ENCODE measurements at regions not wholly inside any gene's neighbourhood (a gene's known extent, or its start where the extent isn't known, plus 50 kb on each side); places are given as distances from the start of the nearest gene placed in this dataset.

GRCh38 chr16:74049027-74049426, 247.6 kb upstream of the PSMD7 start:
- no peak overlapping the region for H3K27ac ChIP-seq
- TF ChIP-seq CTCF (IDR thresholded peaks at IDR 0.05): no peak
- DNase-seq (ENCODE audit: low spot score): no peak
- H3K4me3 ChIP-seq: no peak overlapping the region
- no peaks in the 10 kb centered on the region for H3K9me3 ChIP-seq
- H3K36me3 ChIP-seq: no peaks in the 10 kb centered on the region
- no peaks in the 10 kb centered on the region for H3K27me3 ChIP-seq
- no peaks in the 10 kb centered on the region for H3K4me1 ChIP-seq

- Histone ChIP-seq H3K9me3 (no peaks in the 10 kb centered on the region), H3K4me1 (no peaks in the 10 kb centered on the region), H3K4me3 (no peak overlapping the region), H3K27me3 (no peaks in the 10 kb centered on the region), H3K27ac (no peak overlapping the region), H3K36me3 (no peaks in the 10 kb centered on the region)
- DNase-seq (ENCODE audit: low spot score): no peak
- no peak for TF ChIP-seq CTCF (IDR thresholded peaks at IDR 0.05)
Observed at GRCh38 chr16:74046524-74046923, 250.1 kb upstream of the PSMD7 start.

GRCh38 chr16:74045513-74045912, 251.1 kb upstream of the PSMD7 start:
- no peak for DNase-seq (ENCODE audit: low spot score)
- H3K36me3 ChIP-seq: no peaks in the 10 kb centered on the region
- H3K4me3 ChIP-seq: no peak overlapping the region
- TF ChIP-seq CTCF (IDR thresholded peaks at IDR 0.05): no peak
- H3K4me1 ChIP-seq: no peaks in the 10 kb centered on the region
- H3K27me3 ChIP-seq: no peaks in the 10 kb centered on the region
- no peak overlapping the region for H3K27ac ChIP-seq
- no peaks in the 10 kb centered on the region for H3K9me3 ChIP-seq

GRCh38 chr16:74035816-74036215, 260.8 kb upstream of the PSMD7 start:
- Histone ChIP-seq H3K27ac (no peak overlapping the region), H3K4me1 (no peaks in the 10 kb centered on the region), H3K9me3 (no peaks in the 10 kb centered on the region), H3K36me3 (no peaks in the 10 kb centered on the region), H3K4me3 (no peak overlapping the region), H3K27me3 (no peaks in the 10 kb centered on the region)
- peak in 1 of 2 donors; percentile 20 for TF ChIP-seq CTCF (IDR thresholded peaks at IDR 0.05)
- no peak for DNase-seq (ENCODE audit: low spot score)

- no peaks in the 10 kb centered on the region for H3K36me3 ChIP-seq
- TF ChIP-seq CTCF (IDR thresholded peaks at IDR 0.05): peak in 1 of 2 donors; percentile 49
- H3K4me3 ChIP-seq: no peak overlapping the region
- no peaks in the 10 kb centered on the region for H3K9me3 ChIP-seq
- no peaks in the 10 kb centered on the region for H3K27me3 ChIP-seq
- no peak overlapping the region for H3K27ac ChIP-seq
- DNase-seq (ENCODE audit: low spot score): no peak
- no peaks in the 10 kb centered on the region for H3K4me1 ChIP-seq
Observed at GRCh38 chr16:74034862-74035261, 261.8 kb upstream of the PSMD7 start.

GRCh38 chr16:74034200-74034599, 262.4 kb upstream of the PSMD7 start:
- TF ChIP-seq CTCF (IDR thresholded peaks at IDR 0.05): no peak
- Histone ChIP-seq H3K4me1 (no peaks in the 10 kb centered on the region), H3K4me3 (no peak overlapping the region), H3K27ac (no peak overlapping the region), H3K27me3 (no peaks in the 10 kb centered on the region), H3K9me3 (no peaks in the 10 kb centered on the region), H3K36me3 (no peaks in the 10 kb centered on the region)
- DNase-seq (ENCODE audit: low spot score): no peak
